Adrenal gland (tissue), 9 donors: ENCODE measurements at regions not wholly inside any gene's neighbourhood (a gene's known extent, or its start where the extent isn't known, plus 50 kb on each side); places are given as distances from the start of the nearest gene placed in this dataset.
"Not testable (repeated sequence)": the region's sequence is repeated elsewhere in the genome, so short reads cannot be mapped to it uniquely, and the experiment has no call there.

Source experiments
- DNase-seq, 7 donors: peaks; one replicate each; pipeline ENCODE4 v3.0.0-alpha.2; 2019 to 2020
- H3K27ac ChIP-seq, 5 donors: fragments of 200-600 bp; sonication (generic) in 4 of 5; 1 replicate in 3 of 5; 2 replicates in 2 of 5; pipeline versions ENCODE4 v1.5.1 to v1.8.0; 2016 to 2020; ENCODE audit warnings: mild to moderate bottlenecking in 1 of 5
- H3K27me3 ChIP-seq: fragments of 200-600 bp; 2 replicates; pipeline ENCODE4 v1.8.0; 2021
- H3K36me3 ChIP-seq, 2 donors: fragments of 200-600 bp; replicated peaks in 1 of 2; 1 replicate in 1 of 2; 2 replicates in 1 of 2; pipeline versions ENCODE4 v1.5.1 to v1.8.0; 2018 to 2022
- H3K4me1 ChIP-seq, 2 donors: fragments of 200-600 bp; replicated peaks in 1 of 2; 1 replicate in 1 of 2; 2 replicates in 1 of 2; pipeline versions ENCODE4 v1.5.1 to v1.8.0; 2018 to 2021
- H3K4me3 ChIP-seq, 4 donors: fragments of 200-600 bp; sonication (generic) in 3 of 4; one replicate each; pipeline ENCODE4 v1.5.1; 2016 to 2018
- H3K9me3 ChIP-seq, 3 donors: fragments of 200-600 bp; sonication (generic) in 1 of 3; replicated peaks in 1 of 3; 1 replicate in 2 of 3; 2 replicates in 1 of 3; pipeline versions ENCODE4 v1.5.1 to v1.8.0; 2016 to 2021
- CTCF ChIP-seq, 6 experiments: fragments of 450-650 bp in 4 of 6; fragments of 200-600 bp in 2 of 6; sonication (generic) in 1 of 6; IDR thresholded peaks; 1 replicate in 5 of 6; 2 replicates in 1 of 6; pipeline versions ENCODE4 v1.5.1 to v1.8.0; 2016 to 2021; ENCODE audit warnings: antibody characterized with exemption in 6 of 6, mild to moderate bottlenecking in 2 of 6, moderate library complexity in 1 of 6
- POLR2A ChIP-seq, 2 donors: fragments of 450-650 bp; IDR thresholded peaks; one replicate each; pipeline ENCODE4 v1.6.1; 2017; ENCODE audit warnings: antibody characterized with exemption in 2 of 2, mild to moderate bottlenecking in 2 of 2, moderate library complexity in 1 of 2
- WGBS, 4 donors: extraction: QIAGEN DNeasy Blood & Tissue Kit in 2 of 4; methylation state at CpG; one replicate each; pipeline versions ENCODE4 v1.1.5 to v1.1.7; 2013 to 2017; 5-methylcytosine and 5-hydroxymethylcytosine counted together
- intact Hi-C, 2 donors: fragments of 100-400 bp; cut with DNase I; formaldehyde crosslinking; loops; one replicate each; pipeline versions ENCODE4 v1.14.1 to v1.15.0; 2022 to 2023
- donor health status: healthy with polysubstance abuse.
- donor health status: Bipolar disorder and iron deficiency.
- donor health status: DM: yes; HTN: yes; CAD: no.
- donor health status: DM: no; HTN: no; CAD: no.
- donor health status: DM: no; HTN: no; CAD: no.

GRCh38 chr12:91877456-91878235, 268.0 kb downstream of the BTG1 start:
- Histone ChIP-seq H3K4me1 (peaks cover 0 to 5% of the 10 kb centered on the region in 2 donors), H3K9me3 (no peaks in the 10 kb centered on the region), H3K27me3 (no peaks in the 10 kb centered on the region), H3K36me3 (no peaks in the 10 kb centered on the region), H3K27ac (no peak overlapping the region), H3K4me3 (no peak overlapping the region)
- intact Hi-C loops = no loop called here
- WGBS, 4 donors = 88 to 94% (median 92%) methylated on average over 5 of the region's 5 CpGs
- TF ChIP-seq CTCF (IDR thresholded peaks at IDR 0.05) = no peak
- no peak for TF ChIP-seq POLR2A (IDR thresholded peaks at IDR 0.05)
- DNase-seq = no peak

GRCh38 chr12:91877022-91877421, 268.6 kb downstream of the BTG1 start:
- peak in 5 of 7 donors; percentile 15 to 75 (median 52) for DNase-seq
- no peak overlapping the region for H3K4me3 ChIP-seq
- no peaks in the 10 kb centered on the region for H3K27me3 ChIP-seq
- H3K27ac ChIP-seq = peak overlapping the region in 1 of 5 donors; percentile 30
- intact Hi-C loops = no loop called here
- peaks cover under 1 to 7% of the 10 kb centered on the region in 2 donors for H3K4me1 ChIP-seq
- WGBS, 4 donors = 39 to 50% (median 49%) methylated on average over 3 of the region's 3 CpGs
- H3K36me3 ChIP-seq = no peaks in the 10 kb centered on the region
- H3K9me3 ChIP-seq = no peaks in the 10 kb centered on the region
- TF ChIP-seq POLR2A (IDR thresholded peaks at IDR 0.05) (no peak), CTCF (IDR thresholded peaks at IDR 0.05) (no peak)

GRCh38 chr12:91875671-91876070, 270.0 kb downstream of the BTG1 start:
- H3K27me3 ChIP-seq, intact Hi-C loops: not testable (repeated sequence)
- 88 to 93% (median 91%) methylated on average over 3 of the region's 3 CpGs for WGBS, 4 donors

GRCh38 chr12:91874086-91874865, 271.4 kb downstream of the BTG1 start:
- 95 to 100% (median 97%) methylated on average over 2 of the region's 2 CpGs for WGBS, 4 donors
- no peak for TF ChIP-seq CTCF (IDR thresholded peaks at IDR 0.05)
- TF ChIP-seq POLR2A (IDR thresholded peaks at IDR 0.05) = no peak
- H3K27me3 ChIP-seq = no peaks in the 10 kb centered on the region
- intact Hi-C loops = no loop called here
- no peaks in the 10 kb centered on the region for H3K36me3 ChIP-seq
- no peak for DNase-seq
- H3K4me1 ChIP-seq = peaks cover 16% of the 10 kb centered on the region in 2 donors
- no peak overlapping the region for H3K4me3 ChIP-seq
- no peak overlapping the region for H3K27ac ChIP-seq
- no peaks in the 10 kb centered on the region for H3K9me3 ChIP-seq

More at GRCh38 chr12:91875671-91876070, 270.0 kb downstream of the BTG1 start:
- H3K27ac ChIP-seq, H3K4me3 ChIP-seq, H3K9me3 ChIP-seq, H3K36me3 ChIP-seq, DNase-seq: not testable (repeated sequence)
- H3K4me1 ChIP-seq = peaks cover 14 to 16% of the 10 kb centered on the region in 2 donors
